Nephron progenitor cell (in vitro differentiated cells): ENCODE measurements at regions not wholly inside any gene's neighbourhood (a gene's known extent, or its start where the extent isn't known, plus 50 kb on each side); places are given as distances from the start of the nearest gene placed in this dataset.

Experiments
- DNase-seq: peaks from one replicate; pipeline ENCODE4 v3.0.0; 2021
- H3K27ac Mint-ChIP-seq: 2 replicates; pipeline ENCODE4 v1.8.0; 2021; ENCODE audit warnings: mild to moderate bottlenecking, moderate library complexity, mixed read lengths
- H3K27me3 Mint-ChIP-seq: 2 replicates; pipeline ENCODE4 v1.8.0; 2021; ENCODE audit warnings: mild to moderate bottlenecking, low read depth, mixed read lengths; ENCODE audit not compliant: poor library complexity
- H3K36me3 Mint-ChIP-seq: 2 replicates; pipeline ENCODE4 v1.8.0; 2021; ENCODE audit warnings: low read depth, mixed read lengths
- H3K4me1 Mint-ChIP-seq: 2 replicates; pipeline ENCODE4 v1.8.0; 2021; ENCODE audit warnings: mixed read lengths
- H3K4me3 Mint-ChIP-seq: 2 replicates; pipeline ENCODE4 v1.8.0; 2021; ENCODE audit warnings: mild to moderate bottlenecking, moderate library complexity, mixed read lengths
- H3K9me3 Mint-ChIP-seq: 2 replicates; pipeline ENCODE4 v1.8.0; 2021; ENCODE audit warnings: mild to moderate bottlenecking, moderate library complexity, mixed read lengths
- CTCF ChIP-seq: fragments of 200-600 bp; sonication (generic); IDR thresholded peaks from 2 replicates; pipeline ENCODE4 v1.5.0; 2021; ENCODE audit warnings: antibody characterized with exemption

GRCh38 chr15:61721418-61721817, 338.8 kb downstream of the VPS13C start:
- H3K4me3 Mint-ChIP-seq, result no peak overlapping the region
- no peaks in the 10 kb centered on the region for H3K9me3 Mint-ChIP-seq
- H3K27ac Mint-ChIP-seq, result no peak overlapping the region
- no peaks in the 10 kb centered on the region for H3K4me1 Mint-ChIP-seq
- peaks cover 11% of the 10 kb centered on the region for H3K27me3 Mint-ChIP-seq
- TF ChIP-seq CTCF, result no peak
- H3K36me3 Mint-ChIP-seq, result no peaks in the 10 kb centered on the region
- DNase-seq, result no peak

- no peak overlapping the region for H3K4me3 Mint-ChIP-seq
- peaks cover 11% of the 10 kb centered on the region for H3K27me3 Mint-ChIP-seq
- no peaks in the 10 kb centered on the region for H3K36me3 Mint-ChIP-seq
- no peaks in the 10 kb centered on the region for H3K4me1 Mint-ChIP-seq
- no peak for DNase-seq
- H3K9me3 Mint-ChIP-seq, result no peaks in the 10 kb centered on the region
- TF ChIP-seq CTCF, result no peak
- H3K27ac Mint-ChIP-seq, result no peak overlapping the region
Measured at GRCh38 chr15:61720197-61720704, 340.0 kb downstream of the VPS13C start.

- Mint-ChIP-seq H3K27ac (no peak overlapping the region), H3K36me3 (no peaks in the 10 kb centered on the region), H3K27me3 (peaks cover 7% of the 10 kb centered on the region), H3K4me3 (no peak overlapping the region), H3K9me3 (no peaks in the 10 kb centered on the region), H3K4me1 (no peaks in the 10 kb centered on the region)
- TF ChIP-seq CTCF, result no peak
- DNase-seq, result no peak
Measured at GRCh38 chr15:61715082-61715481, 345.2 kb downstream of the VPS13C start.

- Mint-ChIP-seq H3K4me1 (no peaks in the 10 kb centered on the region), H3K27ac (peak overlapping the region; percentile 16), H3K27me3 (peaks cover 6% of the 10 kb centered on the region), H3K36me3 (no peaks in the 10 kb centered on the region), H3K9me3 (no peaks in the 10 kb centered on the region), H3K4me3 (no peak overlapping the region)
- TF ChIP-seq CTCF, result no peak
- DNase-seq, result no peak
Measured at GRCh38 chr15:61712129-61712759, 348.0 kb downstream of the VPS13C start.

GRCh38 chr15:61702224-61703020, 357.8 kb downstream of the VPS13C start:
- H3K9me3 Mint-ChIP-seq, result no peaks in the 10 kb centered on the region
- H3K27me3 Mint-ChIP-seq, result peaks cover 8% of the 10 kb centered on the region
- DNase-seq, result no peak
- H3K36me3 Mint-ChIP-seq, result no peaks in the 10 kb centered on the region
- H3K4me1 Mint-ChIP-seq, result no peaks in the 10 kb centered on the region
- no peak for TF ChIP-seq CTCF
- H3K27ac Mint-ChIP-seq, result no peak overlapping the region
- H3K4me3 Mint-ChIP-seq, result no peak overlapping the region
